ENCODE measurements at regions not wholly inside any gene's neighbourhood (a gene's known extent, or its start where the extent isn't known, plus 50 kb on each side); places are given as distances from the start of the nearest gene placed in this dataset.

DNA sequence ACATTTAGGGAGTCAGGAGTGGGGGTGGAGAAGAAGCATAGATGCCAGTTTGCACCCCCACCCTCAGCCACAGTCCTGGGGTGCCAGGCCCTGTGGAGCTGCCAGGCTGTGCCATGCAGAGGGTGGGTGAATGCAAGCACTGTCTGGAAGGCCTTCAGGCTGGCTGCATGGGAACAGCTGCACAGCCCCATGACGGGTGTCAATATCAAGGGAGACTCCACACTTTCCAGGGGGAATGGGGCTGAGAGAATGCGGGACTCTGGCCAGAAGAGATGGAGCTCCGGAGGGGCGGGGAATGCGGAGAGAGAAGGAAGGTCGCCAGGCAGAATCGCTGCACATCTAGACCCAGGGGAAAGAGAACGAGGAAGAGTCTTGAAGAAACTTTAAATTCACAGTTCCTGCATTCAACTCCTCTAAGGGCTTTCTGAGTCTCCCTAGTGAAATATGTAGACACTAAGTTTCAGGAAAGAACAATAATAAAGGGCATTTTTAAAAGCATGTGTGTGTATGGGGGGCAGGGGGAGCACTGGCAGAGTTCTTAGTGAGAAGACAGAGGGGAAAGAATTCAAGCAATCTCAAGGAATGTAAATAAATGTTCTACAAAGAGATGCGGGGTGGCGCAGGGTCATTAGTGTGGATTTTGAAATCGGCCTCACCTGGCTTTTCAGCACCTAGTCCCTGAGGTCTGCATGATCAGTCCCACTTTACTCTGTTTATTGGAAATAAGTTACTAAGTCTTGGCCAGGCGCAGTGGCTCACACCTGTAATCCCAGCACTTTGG is 59.1 kb downstream of the BOD1 start:
- no peak for DNase-seq (ENCODE audit: low read depth, low spot score)

DNA sequence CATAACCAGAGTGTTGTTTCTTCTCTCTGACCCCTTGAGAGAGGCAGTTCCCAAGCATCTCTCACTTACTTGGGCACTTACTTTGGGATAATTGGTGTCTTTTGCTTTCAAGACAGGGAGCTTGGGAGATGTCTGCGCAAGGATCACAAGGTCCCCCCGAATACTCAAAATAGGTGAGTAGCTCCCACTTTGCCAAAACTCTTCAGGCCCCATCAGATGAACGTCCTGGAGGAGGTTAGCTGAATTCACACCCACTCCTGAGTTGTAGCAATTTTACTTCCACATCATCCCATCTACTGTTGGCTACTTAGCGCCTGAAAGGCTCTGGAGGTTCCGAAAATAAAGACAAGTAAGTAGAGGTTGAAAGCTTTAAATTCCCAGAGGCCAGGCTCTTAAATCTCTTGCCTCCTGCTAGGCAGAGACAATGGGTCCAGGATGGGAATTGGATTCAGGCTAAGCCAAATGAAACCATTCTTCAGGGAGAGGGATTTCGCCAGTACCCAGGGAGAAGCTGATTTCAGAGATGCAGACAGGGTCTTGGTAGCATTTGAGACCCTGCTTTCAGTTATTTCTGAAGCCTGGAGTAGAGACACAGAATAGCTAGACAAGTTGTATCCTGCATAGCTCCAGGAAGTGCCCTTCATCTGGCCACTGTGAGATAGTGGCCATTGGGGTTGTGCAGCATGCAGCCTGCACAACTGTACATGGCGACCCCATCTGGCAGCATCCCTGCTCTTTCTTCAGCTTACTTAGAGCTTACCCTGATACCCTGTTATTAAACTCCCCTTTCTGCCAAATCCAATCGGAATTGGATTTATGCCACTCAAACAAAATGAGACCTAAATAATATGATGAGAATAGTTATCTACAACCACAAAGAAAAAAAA is 60.1 kb downstream of the BOD1 start:
- no peak for DNase-seq (ENCODE audit: low read depth, low spot score)

DNA sequence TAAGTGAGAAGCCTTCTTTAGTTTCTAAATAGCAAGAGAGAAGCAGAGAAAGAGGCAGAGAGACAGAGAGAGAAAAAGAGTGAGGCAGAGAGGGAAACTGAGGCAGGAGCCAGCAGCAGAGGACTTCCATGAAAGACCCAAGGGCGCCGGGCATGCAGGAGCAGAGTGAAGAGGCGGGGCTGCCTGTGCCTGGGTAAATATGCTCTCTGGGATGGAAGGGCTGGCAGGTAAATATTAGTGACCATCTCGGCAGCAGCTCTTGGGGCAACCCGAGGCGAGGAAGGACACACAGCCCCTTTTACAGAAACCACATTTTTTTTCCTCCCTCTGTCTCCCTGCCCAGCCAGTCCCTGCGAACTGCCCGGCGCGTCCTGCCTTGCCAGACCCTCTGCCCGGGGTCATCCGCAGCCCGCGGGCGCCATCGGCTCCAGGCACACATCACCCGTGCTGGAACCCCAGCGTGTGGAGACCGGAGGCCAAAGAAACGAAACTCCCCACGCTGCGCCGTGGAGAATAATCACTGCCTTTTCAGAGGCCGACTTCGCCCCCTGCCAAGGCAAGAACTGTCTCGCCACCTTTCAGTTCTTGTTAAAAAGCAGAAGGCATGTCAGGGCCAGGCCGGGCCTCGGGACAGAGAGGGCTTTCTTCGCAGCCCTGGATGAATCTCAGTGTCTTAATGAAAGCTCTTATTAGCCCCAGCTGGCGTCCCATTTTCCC is 61.3 kb downstream of the BOD1 start:
- DNase-seq (ENCODE audit: low read depth, low spot score): no peak

DNA sequence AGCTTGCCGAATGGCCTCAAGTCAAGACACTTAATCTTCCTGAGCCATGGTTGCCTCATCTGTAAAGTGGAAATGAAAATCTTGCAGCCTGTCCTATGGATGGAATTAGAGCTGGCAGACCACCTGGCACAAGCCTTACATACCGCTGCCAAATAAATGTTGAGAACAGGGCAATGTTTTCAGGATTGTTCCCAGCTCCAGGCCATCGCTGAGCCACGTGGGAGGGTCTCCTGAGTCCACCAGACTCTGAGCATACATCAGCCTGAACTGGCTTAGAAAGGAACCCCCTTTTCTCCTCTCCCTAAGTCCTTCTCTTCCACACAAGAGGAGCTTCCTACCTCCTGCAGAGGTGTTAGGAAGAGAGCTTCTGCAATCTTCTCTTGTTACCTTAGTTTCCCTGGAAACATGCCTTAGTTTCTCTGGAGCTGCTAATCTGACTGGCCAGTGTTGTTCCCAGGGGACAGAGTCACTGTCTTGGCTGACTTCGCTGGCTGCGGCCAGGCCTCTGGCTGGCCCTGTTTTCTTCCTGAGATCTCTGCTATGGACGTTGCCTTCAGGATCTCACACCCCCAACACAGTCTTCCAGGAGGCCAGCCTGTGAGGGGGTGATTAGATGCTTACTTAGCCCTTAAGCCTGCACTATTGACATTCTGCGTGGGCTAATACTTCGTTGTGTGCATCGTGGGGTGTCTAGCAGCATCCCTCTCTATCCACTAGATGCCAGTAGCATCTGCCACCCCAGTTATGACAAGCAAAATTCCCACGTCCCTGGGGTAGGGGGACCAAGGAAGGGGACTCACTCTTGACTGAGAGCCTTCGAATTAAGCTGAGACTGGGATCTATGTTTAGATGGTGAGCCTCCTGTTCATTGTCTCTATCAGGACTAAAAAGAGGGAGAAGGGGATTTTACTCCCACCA is 62.2 kb downstream of the BOD1 start:
- no peak for DNase-seq (ENCODE audit: low read depth, low spot score)

DNA sequence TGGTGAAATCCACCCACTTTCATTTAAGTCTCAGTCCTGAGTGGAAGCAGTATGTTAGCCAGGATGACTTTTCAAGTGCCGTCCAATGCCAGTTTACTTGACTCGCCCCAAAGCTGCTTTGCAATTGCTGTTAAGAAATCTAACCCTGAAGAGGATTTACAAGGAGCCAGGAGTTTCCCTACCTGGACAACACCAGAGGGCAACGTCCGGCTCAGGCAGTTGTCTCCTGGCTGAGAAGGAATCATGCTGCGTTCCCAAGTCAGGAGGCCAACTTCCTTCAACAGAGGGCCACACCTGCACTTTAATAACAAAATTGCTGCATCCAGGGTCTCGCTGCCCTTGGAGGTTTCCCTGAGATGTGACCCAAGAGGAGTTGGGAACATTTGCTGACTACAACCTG is 65.8 kb downstream of the BOD1 start:
- DNase-seq (ENCODE audit: low read depth, low spot score): no peak

DNA sequence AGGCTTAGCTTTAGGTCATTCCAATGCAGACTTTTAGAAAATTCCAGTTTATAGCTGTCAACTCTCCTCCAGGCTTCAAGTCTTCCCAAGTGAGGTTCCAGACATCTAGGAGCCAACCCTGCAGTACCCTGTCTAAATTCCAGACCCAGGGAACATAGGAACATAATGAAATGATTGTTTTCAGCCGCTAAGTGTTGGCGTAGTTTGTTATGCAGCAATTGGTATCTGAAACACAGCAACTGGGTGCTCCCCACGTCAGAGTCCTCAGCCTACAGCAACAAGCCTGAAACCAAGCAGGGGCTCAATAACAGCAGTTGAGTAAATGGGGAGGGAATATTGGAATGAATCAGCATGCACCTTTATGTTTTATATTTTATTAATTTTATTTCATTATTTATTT is 66.8 kb downstream of the BOD1 start:
- no peak for DNase-seq (ENCODE audit: low read depth, low spot score)

DNA sequence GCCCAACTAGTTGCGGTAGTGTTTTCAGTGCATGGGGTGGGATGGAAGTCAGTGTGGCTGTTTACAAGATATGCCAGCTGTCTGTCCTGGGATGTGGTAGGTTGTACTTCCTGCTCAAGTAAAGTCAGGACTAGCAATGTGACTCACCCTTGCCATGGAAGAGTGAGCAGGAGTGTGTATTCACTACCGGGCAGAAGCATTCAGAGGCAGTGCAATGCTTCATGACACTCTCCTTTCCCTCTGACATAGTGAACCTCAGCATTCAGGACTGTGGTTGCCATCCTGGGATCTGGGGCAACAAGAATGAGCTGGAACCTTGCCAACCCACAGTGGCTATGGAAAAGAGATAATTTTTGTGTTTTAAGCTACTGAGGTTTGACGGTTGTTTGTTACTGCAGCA is 68.9 kb downstream of the BOD1 start:
- DNase-seq (ENCODE audit: low read depth, low spot score): no peak

DNA sequence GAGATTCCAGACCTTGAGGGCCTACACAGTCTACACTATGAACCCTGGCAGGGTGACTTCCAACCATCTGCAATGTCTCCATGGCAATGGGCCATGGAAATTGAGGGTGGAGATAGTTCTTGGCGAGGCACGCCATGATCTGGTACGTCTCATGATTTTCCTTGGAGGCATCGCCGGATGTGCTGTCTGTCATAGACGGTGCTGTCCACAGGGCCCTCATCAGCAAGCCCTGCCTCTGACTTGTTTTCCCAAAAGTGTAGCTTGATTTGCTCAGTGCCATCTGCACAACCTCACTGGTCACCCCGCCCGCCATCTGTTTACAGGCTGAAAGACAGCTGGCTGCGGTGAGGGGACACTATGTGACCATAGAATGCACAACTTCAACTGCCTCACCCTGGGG is 73.5 kb downstream of the BOD1 start:
- no peak for DNase-seq (ENCODE audit: low read depth, low spot score)

DNA sequence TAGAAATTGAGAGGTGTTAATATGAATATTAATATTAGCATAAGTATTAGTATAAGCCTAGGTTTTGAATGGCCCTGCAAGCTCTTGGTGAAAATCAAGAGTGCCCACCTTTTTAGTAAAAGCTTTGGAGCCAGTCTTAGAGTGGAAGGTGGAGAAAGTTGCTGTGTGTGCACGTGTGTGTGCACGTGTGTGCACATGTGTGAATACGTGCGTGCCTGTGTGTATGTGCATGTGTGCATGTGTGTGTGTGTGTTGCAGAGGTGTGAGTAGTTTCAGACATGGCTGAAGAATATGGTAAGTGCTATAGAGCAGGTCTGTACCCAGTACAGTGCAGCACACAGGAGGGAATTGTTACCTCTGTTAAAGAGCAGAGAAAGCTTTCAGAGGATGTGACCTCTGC is 74.3 kb downstream of the BOD1 start:
- no peak for DNase-seq (ENCODE audit: low read depth, low spot score)

DNA sequence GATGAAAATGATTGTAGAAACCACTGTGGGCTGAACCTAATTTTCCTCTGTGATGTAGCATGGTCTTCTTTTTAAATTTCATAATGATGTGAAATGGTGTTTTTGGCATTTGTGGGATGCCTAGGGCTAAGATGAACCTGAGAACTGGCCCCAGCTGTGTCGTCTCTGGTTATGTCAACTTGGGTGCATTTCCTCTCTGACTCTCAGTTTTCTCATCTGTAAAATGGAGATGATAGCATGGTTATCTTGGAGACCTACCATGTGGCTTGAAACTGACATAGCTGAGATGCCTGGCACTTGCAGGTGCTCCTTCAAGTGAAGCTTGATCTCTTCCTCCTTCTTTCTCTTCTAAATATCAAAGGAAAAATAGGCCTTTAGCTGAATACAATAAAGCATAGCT is 77.8 kb downstream of the BOD1 start:
- DNase-seq (ENCODE audit: low read depth, low spot score): no peak

DNA sequence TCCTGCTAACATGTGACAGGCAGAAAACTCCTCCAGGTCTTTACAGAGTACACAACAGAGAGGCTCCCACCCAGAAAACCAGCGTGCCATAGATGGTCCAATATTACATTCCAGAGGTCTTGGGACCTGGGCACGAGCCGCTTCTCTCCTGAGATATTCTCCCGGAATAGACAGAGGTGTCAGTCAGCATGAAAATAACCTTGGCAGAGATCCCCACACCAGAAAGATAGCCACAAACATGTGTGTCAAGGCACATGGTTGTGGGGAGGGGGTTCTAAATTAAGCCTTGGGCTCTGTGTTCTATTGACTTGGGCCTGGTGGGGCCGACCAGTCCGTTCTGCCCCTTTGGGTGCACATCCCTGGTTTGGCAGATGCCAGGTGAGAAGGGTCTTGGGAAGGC is 78.4 kb downstream of the BOD1 start:
- no peak for DNase-seq (ENCODE audit: low read depth, low spot score)

DNA sequence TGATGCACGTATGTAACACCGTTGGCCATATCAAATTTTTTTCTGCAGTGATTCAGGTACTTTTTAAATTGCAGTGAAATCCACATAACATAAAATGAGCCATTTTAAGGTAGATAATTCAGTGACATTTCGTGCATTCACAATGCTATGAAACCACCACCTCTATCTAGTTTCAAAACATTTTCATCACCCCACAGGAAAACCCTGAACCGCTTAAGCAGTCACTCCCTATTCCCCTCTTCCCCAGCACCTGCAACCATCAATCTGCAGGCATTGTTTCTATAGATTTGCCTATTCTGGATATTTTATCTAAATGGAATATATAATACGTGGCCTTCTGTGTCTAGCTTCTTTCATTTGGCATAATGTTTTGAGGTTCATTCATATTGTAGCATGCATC is 79.2 kb downstream of the BOD1 start:
- DNase-seq (ENCODE audit: low read depth, low spot score): no peak

DNA sequence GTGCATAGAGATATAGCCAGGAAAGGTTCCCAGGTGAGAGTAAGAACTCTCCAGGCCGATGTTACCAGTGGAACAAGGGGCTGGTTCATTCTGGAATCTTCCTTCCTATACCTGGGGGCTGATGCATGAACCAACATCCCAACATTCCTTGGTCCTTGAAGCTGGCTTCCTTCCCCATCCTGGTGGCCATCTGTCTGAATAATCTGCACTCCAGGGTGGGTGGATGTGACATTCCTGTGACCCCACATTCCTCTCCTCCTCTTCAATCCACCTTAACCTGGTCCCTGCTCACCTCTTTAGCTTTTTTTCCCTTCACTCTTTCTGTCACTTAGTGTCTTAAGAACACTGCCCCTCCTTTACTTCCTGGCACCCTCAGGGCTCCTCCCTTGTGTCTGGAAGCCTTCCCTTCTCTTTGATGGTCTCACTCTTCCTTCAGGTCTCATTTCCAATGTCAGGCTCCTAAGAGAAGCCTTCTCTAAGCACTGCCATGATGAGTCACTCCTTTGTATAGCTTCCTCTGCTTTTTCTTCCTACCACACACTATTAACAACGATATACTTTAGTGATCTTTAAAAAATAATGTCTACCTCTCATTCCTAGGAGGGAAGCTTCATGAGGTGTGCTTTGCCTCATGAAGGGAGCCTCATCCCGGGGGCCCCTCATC is 80.3 kb downstream of the BOD1 start:
- DNase-seq (ENCODE audit: low read depth, low spot score): no peak

DNA sequence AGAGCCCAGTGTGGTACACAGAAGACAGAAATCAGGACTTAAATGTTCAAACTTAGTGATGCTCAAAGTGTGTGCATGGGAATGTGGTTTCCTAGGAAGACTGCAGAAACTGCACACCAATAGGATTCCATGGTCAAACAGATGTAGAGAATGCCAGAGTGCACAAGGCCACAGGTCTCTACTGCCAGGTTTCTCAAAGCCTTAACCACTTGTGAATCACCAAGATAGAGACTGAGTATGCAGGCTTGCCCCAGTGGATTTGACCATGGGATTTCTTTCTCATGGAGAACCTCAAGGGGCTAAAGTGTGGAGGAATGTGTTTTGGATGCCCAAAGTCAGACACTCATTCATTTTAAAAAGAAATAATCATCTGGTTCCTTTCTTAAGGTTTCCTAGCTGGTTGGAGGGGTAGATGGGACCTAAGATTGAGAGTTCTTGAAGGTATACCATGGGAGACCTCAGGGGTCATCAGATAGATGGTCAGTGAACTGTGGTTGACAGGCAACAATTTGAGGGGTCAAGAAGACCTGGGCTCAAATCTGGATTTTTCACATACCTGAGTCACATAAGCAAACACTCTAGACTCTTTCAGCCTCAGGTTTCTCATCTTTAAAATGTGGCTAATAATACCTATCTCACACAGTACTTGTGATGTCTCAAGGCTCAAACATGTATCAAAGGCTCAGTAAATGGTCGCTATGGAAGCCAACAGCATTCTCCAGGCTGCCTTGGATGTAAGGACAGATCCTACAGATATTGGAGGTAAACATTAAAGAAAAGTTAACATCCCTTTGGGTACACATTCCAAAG is 81.1 kb downstream of the BOD1 start:
- DNase-seq (ENCODE audit: low read depth, low spot score): no peak

DNA sequence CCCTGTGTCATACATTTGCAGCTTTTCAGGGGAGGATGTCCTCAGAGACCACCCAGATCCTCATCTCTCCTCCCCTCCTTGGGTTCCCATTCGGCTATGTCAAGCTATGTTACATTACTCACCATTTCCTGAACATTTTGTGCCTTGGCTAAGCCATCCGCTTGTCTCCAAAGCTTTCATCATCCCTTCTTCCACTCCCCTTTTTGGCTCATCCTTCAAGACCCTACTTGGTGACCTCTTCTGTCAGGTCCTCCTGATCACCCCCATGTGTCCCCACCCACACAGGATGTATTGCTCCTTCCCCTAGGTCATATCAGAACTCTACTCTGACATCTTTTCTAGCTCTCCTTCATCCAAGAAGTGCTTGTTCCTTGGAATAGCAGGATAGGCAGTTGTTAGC is 81.8 kb downstream of the BOD1 start:
- DNase-seq (ENCODE audit: low read depth, low spot score): no peak

DNA sequence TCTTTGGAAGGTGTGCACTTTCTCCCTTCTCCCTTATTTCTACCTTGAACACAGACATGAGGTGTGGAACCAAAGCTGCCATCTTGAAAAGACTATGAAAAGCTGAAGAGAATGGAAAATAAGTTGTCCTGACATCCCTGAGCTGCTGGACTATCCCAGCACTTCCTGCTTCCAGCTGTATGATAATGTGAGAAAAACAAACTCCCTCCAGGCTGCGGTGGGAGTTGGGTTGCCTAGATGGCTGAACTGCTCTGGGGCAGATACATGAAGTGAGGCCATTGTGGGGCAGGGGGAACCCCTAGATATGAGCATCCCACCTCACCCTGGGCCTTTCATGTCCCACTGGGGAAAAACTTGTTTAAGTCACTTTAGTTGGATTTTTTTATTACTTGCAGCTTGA is 82.4 kb downstream of the BOD1 start:
- DNase-seq (ENCODE audit: low read depth, low spot score): no peak

DNA sequence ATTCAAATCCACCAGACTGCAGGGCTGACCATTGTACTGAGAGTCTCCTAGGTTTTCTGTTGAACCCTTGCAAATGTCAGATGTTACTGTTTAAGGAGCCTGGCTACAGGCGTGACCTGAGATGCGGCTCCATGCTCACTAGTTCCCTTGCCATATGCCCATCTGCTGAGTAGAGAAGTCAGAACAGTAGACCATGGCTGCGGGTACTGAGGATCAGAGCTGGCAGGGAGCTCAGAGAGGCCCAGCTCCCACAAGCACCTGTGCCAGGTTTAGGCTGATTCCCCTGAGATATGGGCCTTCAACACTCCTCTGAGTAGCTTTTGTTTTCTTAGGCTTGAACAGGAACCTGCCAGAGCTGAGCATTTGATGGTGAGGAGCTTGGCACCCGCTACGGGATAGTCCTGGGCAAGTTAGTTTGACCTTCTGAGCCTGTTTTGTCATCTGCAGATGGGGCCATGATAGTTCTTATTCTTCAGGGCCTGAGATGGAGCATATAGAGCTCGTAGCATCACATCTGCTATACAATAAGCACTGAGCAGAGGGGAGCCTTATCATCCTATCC is 83.7 kb downstream of the BOD1 start:
- DNase-seq (ENCODE audit: low read depth, low spot score): no peak

DNA sequence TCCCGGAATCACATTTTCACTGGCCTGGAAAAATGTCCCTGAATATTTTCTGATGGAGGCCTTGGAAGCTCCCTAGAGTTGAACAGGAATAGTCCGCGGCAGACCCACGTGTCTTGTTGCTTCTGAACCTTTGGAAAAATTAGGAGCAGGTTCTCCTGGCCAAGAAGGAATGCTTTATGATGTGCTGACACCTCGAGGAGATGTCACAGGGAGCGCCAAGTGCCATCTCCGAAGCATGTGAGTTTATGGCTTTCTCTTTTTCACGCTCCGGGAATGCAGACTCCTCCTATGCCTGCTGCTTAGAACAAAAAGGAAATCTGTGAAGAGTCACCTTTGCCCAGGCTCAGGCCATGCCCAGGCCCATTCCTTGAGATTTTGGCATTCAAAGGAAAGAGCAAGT is 84.6 kb downstream of the BOD1 start:
- no peak for DNase-seq (ENCODE audit: low read depth, low spot score)

DNA sequence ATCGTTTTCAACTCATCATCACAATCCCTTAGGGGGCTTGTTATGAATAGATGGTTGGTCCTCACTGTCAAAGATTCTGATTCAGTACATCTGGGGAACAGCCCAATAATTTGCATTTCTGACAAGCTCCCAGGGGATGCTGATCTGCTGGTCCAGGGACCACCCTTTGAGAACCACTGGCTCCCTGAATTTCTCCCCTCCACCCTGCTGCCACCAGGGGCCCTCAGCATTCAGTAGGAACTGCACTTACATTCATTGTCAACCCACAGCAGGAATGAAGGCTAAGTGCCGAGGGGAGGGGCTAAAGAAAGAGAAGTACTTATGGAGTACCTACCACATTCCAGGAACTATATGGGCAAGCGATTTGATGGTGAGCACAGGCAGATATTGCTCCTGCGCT is 85.9 kb downstream of the BOD1 start:
- peak; percentile 45 for DNase-seq (ENCODE audit: low read depth, low spot score)

DNA sequence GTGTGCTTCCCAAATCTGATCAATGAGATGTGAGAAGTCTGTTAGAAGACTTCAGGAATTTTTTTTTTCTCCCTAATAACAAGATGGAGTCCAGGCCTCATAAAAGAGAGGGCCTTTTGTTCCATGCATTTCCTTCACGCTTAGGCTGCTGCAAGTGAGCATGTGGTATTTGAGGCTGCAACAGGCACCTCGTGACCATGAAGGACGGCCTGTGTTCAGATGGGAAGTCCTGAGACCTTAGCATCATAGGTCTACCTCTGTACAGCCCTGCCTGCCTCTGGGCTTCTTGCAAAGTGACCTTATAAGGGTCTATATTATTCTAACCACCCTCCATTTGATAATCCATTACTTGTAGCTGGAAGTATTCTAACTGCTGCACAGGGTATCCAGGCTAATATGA is 86.6 kb downstream of the BOD1 start:
- DNase-seq (ENCODE audit: low read depth, low spot score): no peak
